ENCODE measurements at regions not wholly inside any gene's neighbourhood (a gene's known extent, or its start where the extent isn't known, plus 50 kb on each side); places are given as distances from the start of the nearest gene placed in this dataset.

- POLR2A ChIA-PET: no interaction called here
Observed at GRCh38 chr9:108443741-108444140, 412.0 kb downstream of the ACTL7B start.

GRCh38 chr9:108443019-108443633, 412.7 kb downstream of the ACTL7B start:
- no peak for TF ChIP-seq CTCF (IDR thresholded peaks at IDR 0.05)
- POLR2A ChIA-PET: no interaction called here
- CTCF ChIA-PET: no interaction called here
- Mint-ChIP-seq H3K27me3 (no peaks in the 10 kb centered on the region), H3K4me1 (no peaks in the 10 kb centered on the region), H3K9me3 (no peaks in the 10 kb centered on the region), H3K36me3 (ENCODE audit: low read depth) (no peaks in the 10 kb centered on the region), H3K4me3 (no peak overlapping the region), H3K27ac (no peak overlapping the region)
- ATAC-seq (ENCODE audit: low read depth): no peak
- DNase-seq: no peak
- intact Hi-C loops (cut with micrococcal nuclease): loop anchor here (10.0 kb wide), 1 partner anchor 58 kb away; no protein-coding TSS in a partner anchor

More at GRCh38 chr9:108443741-108444140, 412.0 kb downstream of the ACTL7B start:
- TF ChIP-seq CTCF (IDR thresholded peaks at IDR 0.05): no peak
- no peak for ATAC-seq (ENCODE audit: low read depth)
- no peak overlapping the region for H3K4me3 Mint-ChIP-seq
- CTCF ChIA-PET: no interaction called here
- no peaks in the 10 kb centered on the region for H3K36me3 Mint-ChIP-seq (ENCODE audit: low read depth)
- intact Hi-C loops (cut with micrococcal nuclease): loop anchor here (10.0 kb wide), 1 partner anchor 59 kb away; no protein-coding TSS in a partner anchor
- no peaks in the 10 kb centered on the region for H3K4me1 Mint-ChIP-seq
- peaks cover 2% of the 10 kb centered on the region for H3K9me3 Mint-ChIP-seq
- DNase-seq: no peak
- no peaks in the 10 kb centered on the region for H3K27me3 Mint-ChIP-seq
- H3K27ac Mint-ChIP-seq: no peak overlapping the region

GRCh38 chr9:108442627-108443018, 413.2 kb downstream of the ACTL7B start:
- H3K27ac Mint-ChIP-seq: no peak overlapping the region
- POLR2A ChIA-PET: no interaction called here

GRCh38 chr9:108441726-108442125, 414.1 kb downstream of the ACTL7B start:
- DNase-seq (no peak), ATAC-seq (ENCODE audit: low read depth) (no peak)
- Mint-ChIP-seq H3K4me1 (no peaks in the 10 kb centered on the region), H3K4me3 (no peak overlapping the region), H3K27me3 (no peaks in the 10 kb centered on the region), H3K36me3 (ENCODE audit: low read depth) (no peaks in the 10 kb centered on the region), H3K27ac (no peak overlapping the region), H3K9me3 (no peaks in the 10 kb centered on the region)
- POLR2A ChIA-PET: no interaction called here
- CTCF ChIA-PET: no interaction called here
- intact Hi-C loops (cut with micrococcal nuclease): loop anchor here (10.0 kb wide), 1 partner anchor 57 kb away; no protein-coding TSS in a partner anchor
- no peak for TF ChIP-seq CTCF (IDR thresholded peaks at IDR 0.05)

More at GRCh38 chr9:108442627-108443018, 413.2 kb downstream of the ACTL7B start:
- DNase-seq: no peak
- intact Hi-C loops (cut with micrococcal nuclease): loop anchor here (10.0 kb wide), 1 partner anchor 58 kb away; no protein-coding TSS in a partner anchor
- Mint-ChIP-seq H3K27me3 (no peaks in the 10 kb centered on the region), H3K36me3 (ENCODE audit: low read depth) (no peaks in the 10 kb centered on the region), H3K4me3 (no peak overlapping the region), H3K9me3 (no peaks in the 10 kb centered on the region), H3K4me1 (no peaks in the 10 kb centered on the region)
- no peak for ATAC-seq (ENCODE audit: low read depth)
- CTCF ChIA-PET: no interaction called here
- TF ChIP-seq CTCF (IDR thresholded peaks at IDR 0.05): no peak

- DNase-seq: no peak
- POLR2A ChIA-PET: no interaction called here
- Mint-ChIP-seq H3K4me1 (no peaks in the 10 kb centered on the region), H3K36me3 (ENCODE audit: low read depth) (no peaks in the 10 kb centered on the region), H3K9me3 (no peaks in the 10 kb centered on the region), H3K4me3 (no peak overlapping the region), H3K27ac (no peak overlapping the region), H3K27me3 (no peaks in the 10 kb centered on the region)
- TF ChIP-seq CTCF (IDR thresholded peaks at IDR 0.05): no peak
- intact Hi-C loops (cut with micrococcal nuclease): loop anchor here (10.0 kb wide), 1 partner anchor 56 kb away; no protein-coding TSS in a partner anchor
- no peak for ATAC-seq (ENCODE audit: low read depth)
- CTCF ChIA-PET: no interaction called here
Observed at GRCh38 chr9:108441251-108441650, 414.5 kb downstream of the ACTL7B start.
